NCI-H2107 treated with DMSO at 0.1 percent for 48 hours (cell line): ENCODE measurements at regions not wholly inside any gene's neighbourhood (a gene's known extent, or its start where the extent isn't known, plus 50 kb on each side); places are given as distances from the start of the nearest gene placed in this dataset.
"Not testable (repeated sequence)": the region's sequence is repeated elsewhere in the genome, so short reads cannot be mapped to it uniquely, and the experiment has no call there.

Experiments used
- DNase-seq: peaks from one replicate; lab custom pipeline; 2025; ENCODE audit not compliant: unreplicated experiment; lab: John Stamatoyannopoulos, UW

- no peak for DNase-seq
Observed at GRCh38 chr10:81548160-81548559, 326.8 kb upstream of the NRG3 start.

- no peak for DNase-seq
Observed at GRCh38 chr10:81564143-81564542, 310.9 kb upstream of the NRG3 start.

DNA sequence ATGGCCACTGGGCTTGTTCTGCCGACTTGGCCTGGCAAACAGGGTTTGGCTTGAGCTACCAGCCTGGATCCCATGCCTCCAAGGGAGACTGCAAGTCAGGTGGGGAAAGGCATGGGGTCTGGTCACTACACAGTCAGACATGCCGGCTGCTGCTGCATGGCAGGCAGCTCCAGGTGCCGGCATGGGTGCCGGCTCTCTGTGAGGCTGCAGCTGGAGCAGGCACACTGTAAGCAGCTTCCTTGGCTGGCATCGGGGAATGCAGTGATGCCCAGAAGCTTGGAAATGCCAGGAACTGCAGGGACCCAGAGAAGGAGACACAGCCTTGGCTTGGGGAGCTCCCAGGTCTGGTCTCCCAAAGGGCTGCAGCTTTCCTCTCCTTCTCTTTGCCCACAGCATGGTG lies 305.5 kb upstream of the NRG3 start:
- no peak for DNase-seq

- DNase-seq, result no peak
Observed at GRCh38 chr10:81570349-81570748, 304.6 kb upstream of the NRG3 start.

DNA sequence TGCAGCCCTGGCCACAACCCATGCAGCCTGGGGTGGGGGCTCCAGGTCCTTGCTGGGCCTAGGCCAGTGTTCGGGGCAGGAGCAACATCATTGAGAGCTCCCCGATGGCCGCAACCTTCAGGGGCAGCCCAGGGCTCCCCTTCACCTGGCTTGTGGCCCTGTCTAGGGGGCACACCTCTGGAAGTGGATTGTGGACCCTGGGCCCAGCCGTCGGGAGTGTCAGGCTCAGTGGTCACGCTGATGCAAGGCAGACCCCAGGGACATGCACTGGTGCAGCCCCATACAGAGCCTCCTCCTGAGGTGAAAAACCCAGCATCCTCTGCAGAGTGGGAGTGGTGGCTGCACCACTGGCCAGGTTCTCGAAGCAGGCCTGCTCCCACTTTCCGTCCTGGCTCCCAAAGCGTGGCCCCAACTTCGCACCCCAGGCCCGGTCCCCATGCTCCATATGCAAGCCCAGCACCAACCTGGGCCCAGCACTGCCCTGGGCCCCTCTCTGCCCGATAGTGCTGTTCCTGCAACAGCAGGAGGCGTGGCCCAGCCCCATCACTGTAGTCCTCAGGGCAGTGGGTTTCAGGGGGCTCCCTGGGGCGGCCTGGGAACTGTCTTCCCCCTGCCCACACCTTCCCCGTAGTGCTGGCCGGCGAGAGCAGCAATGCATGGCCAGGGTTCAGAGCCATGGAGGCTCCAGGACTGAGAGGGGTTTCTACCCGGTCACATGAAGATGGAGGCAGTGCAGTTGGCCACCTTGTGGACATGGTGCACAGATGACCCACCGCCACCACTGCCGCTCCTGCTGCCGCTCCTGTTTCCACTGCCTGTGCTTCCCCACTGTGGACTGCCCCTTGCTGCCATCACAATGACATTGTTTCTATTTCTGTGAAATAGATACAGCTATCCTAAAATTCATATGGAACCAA lies 303.9 kb upstream of the NRG3 start:
- no peak for DNase-seq

DNA sequence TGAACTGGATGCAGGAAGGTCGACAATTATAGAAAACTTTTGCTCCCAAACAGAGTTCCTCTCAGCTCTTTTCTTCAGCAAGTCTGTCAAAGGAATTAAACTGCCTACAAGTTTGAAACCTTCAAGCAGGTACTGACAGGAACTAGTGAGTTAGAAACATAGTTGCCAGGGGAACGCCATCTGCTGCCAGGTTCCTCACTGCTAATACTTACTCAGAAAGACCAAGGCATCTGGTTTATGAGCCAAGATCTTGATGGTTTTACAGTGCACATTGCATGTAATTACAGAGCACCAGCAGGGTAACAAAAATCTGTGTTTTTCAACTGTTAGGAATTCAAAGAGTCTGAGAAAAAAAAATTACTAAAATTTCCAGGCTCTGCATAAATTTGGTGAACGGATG lies 300.0 kb upstream of the NRG3 start:
- DNase-seq, result no peak

DNA sequence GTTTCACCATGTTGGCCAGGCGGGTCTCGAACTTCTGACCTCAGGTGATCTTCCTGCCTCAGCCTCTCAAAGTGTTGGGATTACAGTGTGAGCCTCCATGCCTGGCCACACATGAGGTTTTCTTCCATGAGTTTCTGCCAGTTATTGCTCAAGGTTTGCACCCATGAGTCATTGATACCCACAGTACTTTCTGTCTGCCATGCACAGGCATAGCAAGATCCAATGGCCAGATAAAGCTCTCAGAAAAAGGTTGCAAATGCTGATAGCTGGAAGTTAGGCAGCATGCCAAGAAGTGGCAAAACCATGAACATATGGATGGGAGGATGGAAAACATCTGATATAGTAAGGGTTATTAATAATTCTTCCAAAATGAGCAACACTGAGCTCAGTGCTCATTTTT lies 298.7 kb upstream of the NRG3 start:
- DNase-seq, result no peak

GRCh38 chr10:81594991-81595390 lies 280.0 kb upstream of the NRG3 start:
- DNase-seq, result no peak

DNA sequence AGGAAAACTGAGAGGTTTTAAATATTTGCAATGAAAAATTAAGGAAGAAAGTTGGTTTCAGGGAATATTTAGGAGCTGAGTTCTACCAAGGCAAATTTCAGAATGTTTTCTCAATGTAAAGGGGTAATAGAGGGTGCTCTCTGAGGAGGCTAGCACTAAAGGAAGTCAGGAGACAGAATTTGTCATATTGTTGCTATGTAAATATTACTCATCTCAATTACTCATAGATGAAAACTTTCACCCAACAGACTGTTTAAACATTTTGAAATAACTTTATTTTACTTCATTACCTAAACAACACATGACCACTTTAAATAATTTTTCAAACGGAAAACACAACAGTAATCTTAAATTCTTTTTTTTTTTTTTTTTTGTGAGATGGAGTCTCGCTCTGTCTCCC lies 274.8 kb upstream of the NRG3 start:
- no peak for DNase-seq

DNA sequence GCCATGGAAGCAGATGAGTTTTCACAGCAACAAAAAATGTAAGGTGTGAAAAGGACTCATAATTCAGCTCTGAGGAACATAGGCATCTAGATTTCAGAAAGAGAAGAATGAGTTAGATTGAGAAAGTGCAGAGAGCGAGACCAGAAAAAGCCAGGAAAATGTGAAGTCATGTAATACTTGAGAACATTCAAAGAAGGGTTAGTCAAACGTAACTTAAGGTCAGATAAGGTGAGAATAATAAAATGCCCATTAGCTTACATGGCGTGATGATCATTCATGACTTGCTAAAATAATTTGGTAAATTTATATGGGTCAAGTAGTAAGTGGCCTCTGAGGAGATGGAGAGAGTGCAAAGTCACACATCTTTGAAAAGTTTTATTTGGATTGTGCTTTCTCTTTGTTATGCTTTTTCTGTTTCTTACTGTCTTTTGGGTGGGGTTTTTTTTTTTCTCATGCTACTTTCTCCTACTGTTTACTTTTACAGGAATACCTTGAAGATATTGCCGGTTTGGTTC lies 271.8 kb upstream of the NRG3 start:
- DNase-seq, result no peak

DNA sequence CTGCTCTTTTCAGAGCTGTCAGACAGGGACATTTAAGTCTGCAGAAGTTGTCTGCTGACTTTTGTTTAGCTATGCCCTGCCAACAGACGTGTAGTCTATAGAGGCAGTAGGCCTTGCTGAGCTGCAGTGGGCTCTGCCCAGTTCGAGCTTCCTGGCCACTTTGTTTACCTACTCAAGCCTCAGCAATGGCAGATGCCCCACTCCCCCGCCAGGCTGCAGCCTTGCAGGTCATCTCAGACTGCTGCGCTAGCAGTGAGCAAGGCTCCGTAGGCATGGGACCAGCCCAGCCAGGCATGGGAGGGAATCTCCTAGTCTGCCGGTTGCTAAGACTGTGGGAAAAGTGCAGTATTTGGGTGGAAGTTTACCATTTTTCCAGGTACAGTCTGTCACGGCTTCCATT lies 230.5 kb upstream of the NRG3 start:
- DNase-seq, result not testable (repeated sequence)

GRCh38 chr10:81655986-81656385 lies 219.0 kb upstream of the NRG3 start:
- DNase-seq, result no peak

DNA sequence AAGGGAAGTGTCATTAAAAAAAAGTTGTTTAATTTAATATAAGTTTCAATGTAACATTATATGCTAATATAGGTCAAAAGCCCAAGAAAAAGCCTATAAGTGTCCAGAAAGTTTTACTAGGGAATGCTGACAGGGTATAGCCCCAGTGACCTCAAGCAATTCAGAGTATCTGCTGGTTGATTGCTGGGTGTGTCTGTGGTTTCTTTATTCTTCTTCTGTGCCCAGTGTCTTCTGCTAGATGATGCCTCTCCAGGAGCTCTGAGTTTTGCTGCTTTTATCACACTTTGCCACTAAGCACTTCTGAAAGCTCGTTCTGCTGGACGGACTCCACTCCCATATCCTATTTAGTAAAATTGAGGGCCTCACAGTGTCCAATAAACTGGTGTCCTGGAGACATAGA lies 212.2 kb upstream of the NRG3 start:
- no peak for DNase-seq

DNA sequence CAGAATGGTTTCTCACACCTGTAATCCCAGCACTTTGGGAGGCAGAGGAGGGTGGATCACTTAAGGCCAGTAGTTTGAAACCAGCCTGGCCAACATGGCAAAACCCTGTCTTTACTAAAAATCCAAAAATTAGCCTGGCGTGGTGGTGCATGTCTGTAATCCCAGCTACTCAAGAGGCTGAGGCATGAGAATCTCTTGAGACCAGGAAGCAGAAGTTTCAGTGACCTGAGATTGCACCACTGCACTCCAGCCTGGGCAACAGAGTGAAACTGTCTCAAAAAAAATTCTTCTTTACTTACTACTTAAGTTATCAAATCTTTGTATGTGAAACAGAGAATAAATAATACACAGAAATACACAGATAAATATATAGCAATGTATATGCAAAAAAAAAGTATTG lies 210.2 kb upstream of the NRG3 start:
- DNase-seq, result not testable (repeated sequence)

- DNase-seq, result no peak
Observed at GRCh38 chr10:81674941-81675340, 200.1 kb upstream of the NRG3 start.

DNA sequence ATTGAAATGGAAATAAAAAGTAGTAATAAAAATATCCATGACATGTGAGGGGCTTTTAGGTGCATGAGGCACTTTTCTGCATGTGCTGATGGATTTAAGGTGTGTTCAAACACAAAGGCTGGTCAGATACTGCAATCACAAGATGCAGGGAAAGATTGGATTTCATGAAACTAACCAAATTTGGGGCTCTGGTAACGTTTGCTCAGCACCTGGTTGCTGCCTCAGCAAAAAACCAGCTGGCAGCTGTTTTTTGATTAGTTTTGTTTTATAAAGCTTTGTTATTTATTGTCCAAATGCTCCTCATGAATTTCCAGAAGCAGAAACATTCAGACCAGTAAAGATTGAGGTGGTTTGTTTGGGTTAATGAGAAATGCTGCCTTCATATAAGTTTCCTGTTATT lies 195.7 kb upstream of the NRG3 start:
- no peak for DNase-seq

- no peak for DNase-seq
Observed at GRCh38 chr10:81680359-81680758, 194.6 kb upstream of the NRG3 start.

- DNase-seq, result no peak
Observed at GRCh38 chr10:81688459-81688858, 186.5 kb upstream of the NRG3 start.

DNA sequence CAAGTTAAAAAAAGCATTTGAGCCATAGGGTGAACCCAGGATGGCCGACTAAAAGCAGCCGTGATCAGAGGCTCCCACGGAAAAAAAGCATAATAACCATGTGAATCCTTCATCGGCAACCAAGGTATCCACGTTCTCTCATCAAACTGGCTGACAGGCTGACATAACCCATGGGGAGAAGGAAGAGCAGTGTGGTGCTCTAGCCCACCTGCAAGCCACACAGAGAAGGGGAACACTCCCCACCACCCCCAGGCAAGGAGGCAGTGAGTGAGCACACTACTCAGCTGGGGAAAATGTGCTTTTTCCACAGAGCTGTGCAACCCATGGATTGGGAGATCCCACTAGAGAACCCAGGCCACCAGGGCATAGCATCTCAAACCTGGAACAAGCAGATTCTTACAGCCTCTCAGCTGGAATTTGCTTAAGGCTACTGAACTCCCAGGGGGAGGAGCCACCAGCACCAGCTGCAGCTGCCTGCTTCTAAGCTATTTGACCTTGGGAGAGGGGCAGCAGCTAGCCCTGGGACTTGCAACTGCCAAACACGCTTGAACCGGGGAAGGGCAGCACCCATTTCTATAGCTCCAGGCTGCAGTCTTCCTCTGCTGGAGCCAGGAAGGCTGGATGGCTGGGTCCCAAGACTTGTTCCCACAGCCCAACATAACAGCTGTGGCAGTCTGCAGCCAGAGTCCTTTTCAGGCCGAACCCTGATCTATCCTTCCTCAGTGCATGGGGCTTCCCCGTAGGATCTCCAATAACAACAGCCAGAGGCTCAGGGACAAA lies 178.2 kb upstream of the NRG3 start:
- DNase-seq, result no peak

DNA sequence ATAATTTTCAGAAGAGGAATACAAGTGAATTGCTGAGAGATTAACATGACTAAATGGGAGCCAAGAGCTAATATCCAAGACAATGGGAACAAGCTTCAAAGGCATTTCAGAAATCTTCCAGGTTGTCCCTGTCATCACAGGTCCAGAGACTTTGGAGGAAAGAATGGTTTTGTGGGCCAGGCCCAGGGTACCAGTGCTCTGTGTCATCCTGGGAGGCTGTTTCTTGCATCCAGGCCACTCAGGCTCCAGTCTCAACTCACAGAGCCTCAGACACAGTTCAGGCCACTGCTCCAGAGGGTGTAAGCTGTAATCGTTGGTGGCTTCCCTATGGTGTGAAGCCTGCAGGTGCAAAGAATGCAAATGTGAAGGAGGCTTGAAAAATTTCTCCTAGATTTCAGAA lies 170.4 kb upstream of the NRG3 start:
- DNase-seq, result no peak

DNA sequence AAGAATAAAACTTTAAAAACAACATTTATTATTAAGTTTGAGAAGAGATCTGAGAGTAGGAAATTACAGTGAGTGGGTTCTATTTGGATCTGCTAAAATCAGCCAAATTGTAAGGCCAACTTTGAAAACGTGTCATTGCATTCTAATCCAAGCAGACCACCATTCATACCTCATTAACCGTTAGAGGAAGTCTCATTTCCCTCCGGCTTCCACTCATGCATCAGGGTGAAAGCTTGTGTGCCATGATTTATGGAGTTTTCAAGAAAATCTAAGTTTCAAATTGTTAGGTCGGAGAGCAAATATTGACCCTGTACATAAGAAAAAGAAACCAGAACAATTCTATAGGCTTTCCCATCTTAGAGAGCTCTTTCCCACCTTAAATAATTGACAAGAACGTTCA lies 166.6 kb upstream of the NRG3 start:
- no peak for DNase-seq

DNA sequence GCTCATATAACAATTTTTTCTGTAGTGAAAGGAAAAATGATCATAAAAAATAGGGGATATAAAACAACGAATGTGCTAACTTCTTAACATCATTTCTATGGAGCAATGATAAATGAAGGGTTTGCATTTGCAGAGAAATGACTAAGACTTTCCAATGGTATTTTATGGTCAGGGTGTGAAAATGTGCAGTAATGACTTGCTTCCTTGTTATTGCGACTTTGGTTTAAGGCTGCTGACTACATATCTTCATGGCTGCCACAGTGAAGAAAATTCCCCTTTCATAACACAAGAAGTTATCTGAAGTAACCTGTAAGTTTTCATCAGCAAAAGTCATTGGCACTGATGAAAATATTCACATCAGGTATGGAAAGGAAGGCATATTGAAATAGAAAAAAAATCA lies 166.1 kb upstream of the NRG3 start:
- no peak for DNase-seq
